ENCODE measurements at regions not wholly inside any gene's neighbourhood (a gene's known extent, or its start where the extent isn't known, plus 50 kb on each side); places are given as distances from the start of the nearest gene placed in this dataset.

GRCh38 chr6:140073456-140073855 is 699.0 kb upstream of the CITED2 start:
- intact Hi-C loops (cut with micrococcal nuclease) = no loop called here
- Mint-ChIP-seq H3K36me3 (ENCODE audit: low read depth) (no peaks in the 10 kb centered on the region), H3K27me3 (peaks cover 2% of the 10 kb centered on the region), H3K4me1 (no peaks in the 10 kb centered on the region), H3K9me3 (no peaks in the 10 kb centered on the region), H3K4me3 (no peak overlapping the region), H3K27ac (no peak overlapping the region)
- ChIA-PET CTCF (no interaction called here), POLR2A (no interaction called here)
- ATAC-seq (ENCODE audit: low read depth) (no peak), DNase-seq (no peak)
- TF ChIP-seq CTCF (IDR thresholded peaks at IDR 0.05) = no peak

GRCh38 chr6:140071601-140072062 is 697.2 kb upstream of the CITED2 start:
- no peaks in the 10 kb centered on the region for H3K36me3 Mint-ChIP-seq (ENCODE audit: low read depth)
- intact Hi-C loops (cut with micrococcal nuclease) = no loop called here
- no peaks in the 10 kb centered on the region for H3K4me1 Mint-ChIP-seq
- ATAC-seq (ENCODE audit: low read depth) (no peak), DNase-seq (no peak)
- H3K27ac Mint-ChIP-seq = no peak overlapping the region
- ChIA-PET POLR2A (no interaction called here), CTCF (no interaction called here)
- H3K27me3 Mint-ChIP-seq = peaks cover 2% of the 10 kb centered on the region
- H3K9me3 Mint-ChIP-seq = no peaks in the 10 kb centered on the region
- H3K4me3 Mint-ChIP-seq = no peak overlapping the region
- TF ChIP-seq CTCF (IDR thresholded peaks at IDR 0.05) = no peak

GRCh38 chr6:140070846-140071473 is 696.5 kb upstream of the CITED2 start:
- no peaks in the 10 kb centered on the region for H3K9me3 Mint-ChIP-seq
- no peaks in the 10 kb centered on the region for H3K36me3 Mint-ChIP-seq (ENCODE audit: low read depth)
- H3K4me3 Mint-ChIP-seq = no peak overlapping the region
- H3K27ac Mint-ChIP-seq = no peak overlapping the region
- TF ChIP-seq CTCF (IDR thresholded peaks at IDR 0.05) = no peak
- ATAC-seq (ENCODE audit: low read depth) = no peak
- no peak for DNase-seq
- H3K27me3 Mint-ChIP-seq = no peaks in the 10 kb centered on the region
- H3K4me1 Mint-ChIP-seq = no peaks in the 10 kb centered on the region
- intact Hi-C loops (cut with micrococcal nuclease) = no loop called here
- CTCF ChIA-PET = no interaction called here
- POLR2A ChIA-PET = no interaction called here

GRCh38 chr6:140069576-140069975 is 695.1 kb upstream of the CITED2 start:
- ChIA-PET POLR2A (no interaction called here), CTCF (no interaction called here)
- DNase-seq = no peak
- intact Hi-C loops (cut with micrococcal nuclease) = no loop called here
- Mint-ChIP-seq H3K27me3 (no peaks in the 10 kb centered on the region), H3K4me3 (no peak overlapping the region), H3K4me1 (no peaks in the 10 kb centered on the region), H3K27ac (no peak overlapping the region), H3K9me3 (no peaks in the 10 kb centered on the region), H3K36me3 (ENCODE audit: low read depth) (no peaks in the 10 kb centered on the region)
- ATAC-seq (ENCODE audit: low read depth) = no peak
- TF ChIP-seq CTCF (IDR thresholded peaks at IDR 0.05) = no peak

- no peak for TF ChIP-seq CTCF (IDR thresholded peaks at IDR 0.05)
- ChIA-PET POLR2A (no interaction called here), CTCF (no interaction called here)
- Mint-ChIP-seq H3K4me3 (no peak overlapping the region), H3K9me3 (no peaks in the 10 kb centered on the region), H3K27ac (no peak overlapping the region), H3K36me3 (ENCODE audit: low read depth) (no peaks in the 10 kb centered on the region), H3K4me1 (no peaks in the 10 kb centered on the region), H3K27me3 (no peaks in the 10 kb centered on the region)
- ATAC-seq (ENCODE audit: low read depth) = no peak
- DNase-seq = no peak
- intact Hi-C loops (cut with micrococcal nuclease) = no loop called here
Observed at GRCh38 chr6:140068801-140069200, 694.4 kb upstream of the CITED2 start.
